ENCODE measurements at regions not wholly inside any gene's neighbourhood (a gene's known extent, or its start where the extent isn't known, plus 50 kb on each side); places are given as distances from the start of the nearest gene placed in this dataset.

- TF ChIP-seq CTCF (IDR thresholded peaks at IDR 0.05): no peak
- no peak for TF ChIP-seq ATF3 (CRISPR knock-in tag; conservative IDR thresholded peaks at IDR 0.05)
- TF ChIP-seq USF1 (CRISPR knock-in tag; IDR thresholded peaks at IDR 0.05): no peak
- no peak for TF ChIP-seq ATF2 (CRISPR knock-in tag; IDR thresholded peaks at IDR 0.05; ENCODE audit: borderline replicate concordance, low read depth)
- TF ChIP-seq MYBL2 (CRISPR knock-in tag; IDR thresholded peaks at IDR 0.05): no peak
- no peak for TF ChIP-seq TP53 (CRISPR knock-in tag; IDR thresholded peaks at IDR 0.05)
- no peak for TF ChIP-seq ESRRA (CRISPR knock-in tag; IDR thresholded peaks at IDR 0.05; ENCODE audit: borderline replicate concordance)
Observed at GRCh38 chr3:70431911-70432310, 119.5 kb upstream of the MDFIC2 start.

All from WTC11 (cell line).